Ascending aorta (tissue), 2 donors: ENCODE measurements at regions not wholly inside any gene's neighbourhood (a gene's known extent, or its start where the extent isn't known, plus 50 kb on each side); places are given as distances from the start of the nearest gene placed in this dataset.

Source experiments
- DNase-seq, 2 donors: peaks; one replicate each; pipeline ENCODE4 v3.0.0-alpha.2; 2019; ENCODE audit warnings: low spot score in 2 of 2
- H3K27ac ChIP-seq, 2 donors: fragments of 200-600 bp; sonication (generic); one replicate each; pipeline ENCODE4 v1.5.1; 2016 to 2017; ENCODE audit warnings: mild to moderate bottlenecking in 1 of 2
- H3K27me3 ChIP-seq: fragments of 200-600 bp; sonication (generic); one replicate; pipeline ENCODE4 v1.5.1; 2017
- H3K36me3 ChIP-seq, 2 donors: fragments of 200-600 bp; sonication (generic); one replicate each; pipeline ENCODE4 v1.5.1; 2016
- H3K4me1 ChIP-seq, 2 donors: fragments of 200-600 bp; sonication (generic); one replicate each; pipeline ENCODE4 v1.5.1; 2016 to 2017; ENCODE audit warnings: mild to moderate bottlenecking in 1 of 2
- H3K4me3 ChIP-seq, 2 donors: fragments of 200-600 bp; sonication (generic); one replicate each; pipeline ENCODE4 v1.5.1; 2016 to 2017; ENCODE audit warnings: mild to moderate bottlenecking in 1 of 2
- H3K9me3 ChIP-seq, 2 donors: fragments of 200-600 bp; sonication (generic); one replicate each; pipeline ENCODE4 v1.5.1; 2016
- intact Hi-C: fragments of 100-400 bp; cut with DNase I; formaldehyde crosslinking; loops from one replicate; pipeline ENCODE4 v1.15.1; 2023
- TF ChIP-seq, protein P1 (sequence below), 3 experiments: fragments of 200-600 bp in 2 of 3; fragments of 450-650 bp in 1 of 3; sonication (generic) in 2 of 3; IDR thresholded peaks; one replicate each; pipeline ENCODE4 v1.5.1; 2016 to 2019; ENCODE audit warnings: antibody characterized with exemption in 3 of 3, mild to moderate bottlenecking in 1 of 3, moderate library complexity in 1 of 3

DNA sequence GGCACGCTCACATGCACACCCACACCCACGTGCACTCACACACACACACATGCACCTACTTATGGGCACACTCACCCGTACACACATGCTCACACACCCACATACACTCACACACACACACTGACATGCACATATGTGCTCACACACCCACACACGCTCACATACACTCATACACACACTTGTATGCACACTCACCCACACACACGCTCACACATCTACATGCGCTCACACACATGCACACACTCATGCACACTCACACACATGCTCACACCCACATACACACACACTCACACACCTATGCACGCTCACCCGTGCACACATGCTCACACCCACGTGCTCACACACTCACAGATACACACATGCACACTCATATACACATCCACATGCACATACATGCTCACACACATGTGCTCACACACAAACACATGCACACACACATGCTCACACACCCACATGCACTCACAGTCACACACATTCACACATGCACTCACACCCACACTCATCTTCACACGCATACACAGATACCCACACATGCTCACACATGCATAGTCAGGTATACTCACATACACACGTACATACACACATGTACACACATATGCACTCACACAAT lies 138.3 kb downstream of the OLFM1 start:
- intact Hi-C loops = no loop called here
- Histone ChIP-seq H3K27ac (no peak overlapping the region), H3K9me3 (no peaks in the 10 kb centered on the region), H3K27me3 (no peaks in the 10 kb centered on the region), H3K4me1 (no peaks in the 10 kb centered on the region), H3K36me3 (no peaks in the 10 kb centered on the region), H3K4me3 (no peak overlapping the region)
- TF ChIP-seq, protein P1, sequence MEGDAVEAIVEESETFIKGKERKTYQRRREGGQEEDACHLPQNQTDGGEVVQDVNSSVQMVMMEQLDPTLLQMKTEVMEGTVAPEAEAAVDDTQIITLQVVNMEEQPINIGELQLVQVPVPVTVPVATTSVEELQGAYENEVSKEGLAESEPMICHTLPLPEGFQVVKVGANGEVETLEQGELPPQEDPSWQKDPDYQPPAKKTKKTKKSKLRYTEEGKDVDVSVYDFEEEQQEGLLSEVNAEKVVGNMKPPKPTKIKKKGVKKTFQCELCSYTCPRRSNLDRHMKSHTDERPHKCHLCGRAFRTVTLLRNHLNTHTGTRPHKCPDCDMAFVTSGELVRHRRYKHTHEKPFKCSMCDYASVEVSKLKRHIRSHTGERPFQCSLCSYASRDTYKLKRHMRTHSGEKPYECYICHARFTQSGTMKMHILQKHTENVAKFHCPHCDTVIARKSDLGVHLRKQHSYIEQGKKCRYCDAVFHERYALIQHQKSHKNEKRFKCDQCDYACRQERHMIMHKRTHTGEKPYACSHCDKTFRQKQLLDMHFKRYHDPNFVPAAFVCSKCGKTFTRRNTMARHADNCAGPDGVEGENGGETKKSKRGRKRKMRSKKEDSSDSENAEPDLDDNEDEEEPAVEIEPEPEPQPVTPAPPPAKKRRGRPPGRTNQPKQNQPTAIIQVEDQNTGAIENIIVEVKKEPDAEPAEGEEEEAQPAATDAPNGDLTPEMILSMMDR (IDR thresholded peaks at IDR 0.05) = no peak
- no peak for DNase-seq

DNA sequence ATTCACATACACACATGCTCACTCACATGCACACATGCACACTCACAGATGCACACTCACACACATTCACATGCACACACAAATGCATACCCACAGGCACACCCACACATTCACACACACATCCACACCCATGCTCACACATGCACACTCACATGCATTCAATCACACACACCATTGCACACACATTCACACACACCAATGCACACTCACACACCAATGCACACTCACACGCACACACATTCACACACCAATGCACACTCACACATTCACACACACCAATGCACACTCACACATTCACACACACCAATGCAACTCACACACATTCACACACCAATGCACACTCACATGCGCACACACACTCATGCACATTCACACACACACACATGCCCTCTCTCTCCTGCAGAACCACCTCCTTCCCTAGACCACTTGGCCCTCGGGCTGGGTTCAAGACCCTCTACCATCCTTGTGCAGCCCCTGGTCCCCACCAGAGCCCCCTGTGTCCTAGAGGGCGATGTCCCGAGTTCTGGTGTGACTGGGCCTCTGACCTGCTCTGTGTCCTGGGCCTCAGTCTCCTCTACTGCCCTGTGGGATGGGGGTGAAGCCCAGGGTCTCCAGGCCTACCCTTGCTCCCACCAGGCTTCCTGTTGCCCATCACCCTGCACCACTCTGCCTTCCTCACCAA lies 139.0 kb downstream of the OLFM1 start:
- intact Hi-C loops = no loop called here
- no peaks in the 10 kb centered on the region for H3K27me3 ChIP-seq
- DNase-seq = no peak

DNA sequence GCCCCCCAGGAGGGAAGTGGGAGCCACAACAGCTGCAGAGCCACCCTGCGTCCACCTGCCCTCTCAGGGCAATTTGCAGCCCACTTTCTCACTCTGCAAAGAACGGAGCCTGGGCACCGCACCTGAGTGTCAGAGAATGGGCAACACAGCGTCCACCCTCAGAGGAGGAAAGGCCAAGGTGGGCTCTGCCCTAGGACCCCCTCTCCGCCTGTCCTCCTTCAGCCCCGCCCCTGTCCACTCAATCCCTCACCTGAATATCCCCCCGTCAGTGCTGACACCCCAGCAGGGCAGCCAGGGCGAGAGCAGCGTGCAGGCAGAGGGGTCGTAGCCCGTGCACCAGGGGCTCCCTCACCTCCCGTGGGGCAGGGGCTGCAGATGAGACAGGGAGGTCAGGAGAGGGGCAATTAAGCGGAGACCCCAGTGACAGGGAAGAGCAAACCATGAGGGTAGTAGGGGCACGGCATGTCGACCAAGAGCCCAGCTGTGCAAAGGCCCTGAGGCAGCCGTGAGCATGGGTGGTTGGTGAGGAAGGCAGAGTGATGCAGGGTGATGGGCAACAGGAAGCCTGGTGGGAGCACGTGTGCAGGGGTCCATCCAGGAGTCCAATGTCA lies 140.3 kb downstream of the OLFM1 start:
- Histone ChIP-seq H3K4me1 (no peaks in the 10 kb centered on the region), H3K27ac (no peak overlapping the region), H3K4me3 (no peak overlapping the region), H3K27me3 (no peaks in the 10 kb centered on the region), H3K9me3 (no peaks in the 10 kb centered on the region), H3K36me3 (no peaks in the 10 kb centered on the region)
- no peak for DNase-seq
- TF ChIP-seq, protein P1 (IDR thresholded peaks at IDR 0.05) = no peak
- intact Hi-C loops = no loop called here

More for the DNA sequence above, 139.0 kb downstream of the OLFM1 start:
- TF ChIP-seq, protein P1 (IDR thresholded peaks at IDR 0.05) = no peak
- H3K27ac ChIP-seq = no peak overlapping the region
- no peak overlapping the region for H3K4me3 ChIP-seq
- H3K4me1 ChIP-seq = no peaks in the 10 kb centered on the region
- H3K36me3 ChIP-seq = no peaks in the 10 kb centered on the region
- H3K9me3 ChIP-seq = no peaks in the 10 kb centered on the region

DNA sequence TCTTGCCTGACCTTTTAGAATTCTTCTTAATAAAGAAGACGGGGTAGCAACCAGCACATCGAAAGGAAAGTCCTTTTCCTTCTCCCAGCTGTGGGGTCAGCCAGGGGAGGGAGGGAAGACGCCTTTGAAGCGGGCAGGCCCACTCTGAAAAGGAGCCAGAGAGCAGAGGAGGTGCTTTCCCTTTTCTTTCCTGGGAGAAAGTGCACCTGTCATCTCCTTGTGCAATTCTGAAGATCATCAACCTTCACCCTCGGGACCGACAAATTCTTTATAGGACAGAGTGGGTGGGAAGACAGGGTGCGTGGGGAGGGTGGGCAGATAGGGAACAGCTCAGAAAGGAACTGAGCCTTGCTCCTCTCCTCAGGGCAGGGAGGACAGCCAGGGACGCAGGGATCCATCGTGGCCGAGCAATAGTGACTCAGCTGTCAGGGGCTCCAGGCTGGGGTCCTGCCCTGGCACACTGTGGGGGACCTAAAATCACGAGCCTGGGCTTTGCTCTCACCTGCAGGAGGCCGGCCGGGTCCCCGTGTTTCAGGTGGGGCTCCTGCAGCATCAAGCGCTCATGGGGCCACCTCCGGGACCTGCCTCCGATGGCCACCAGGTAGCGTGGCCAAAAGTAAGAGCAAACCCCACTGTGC lies 141.0 kb downstream of the OLFM1 start:
- no peaks in the 10 kb centered on the region for H3K27me3 ChIP-seq
- TF ChIP-seq, protein P1 (IDR thresholded peaks at IDR 0.05) = no peak
- intact Hi-C loops = no loop called here
- no peak overlapping the region for H3K4me3 ChIP-seq
- DNase-seq = no peak
- H3K36me3 ChIP-seq = no peaks in the 10 kb centered on the region
- H3K27ac ChIP-seq = no peak overlapping the region
- H3K9me3 ChIP-seq = no peaks in the 10 kb centered on the region
- no peaks in the 10 kb centered on the region for H3K4me1 ChIP-seq

DNA sequence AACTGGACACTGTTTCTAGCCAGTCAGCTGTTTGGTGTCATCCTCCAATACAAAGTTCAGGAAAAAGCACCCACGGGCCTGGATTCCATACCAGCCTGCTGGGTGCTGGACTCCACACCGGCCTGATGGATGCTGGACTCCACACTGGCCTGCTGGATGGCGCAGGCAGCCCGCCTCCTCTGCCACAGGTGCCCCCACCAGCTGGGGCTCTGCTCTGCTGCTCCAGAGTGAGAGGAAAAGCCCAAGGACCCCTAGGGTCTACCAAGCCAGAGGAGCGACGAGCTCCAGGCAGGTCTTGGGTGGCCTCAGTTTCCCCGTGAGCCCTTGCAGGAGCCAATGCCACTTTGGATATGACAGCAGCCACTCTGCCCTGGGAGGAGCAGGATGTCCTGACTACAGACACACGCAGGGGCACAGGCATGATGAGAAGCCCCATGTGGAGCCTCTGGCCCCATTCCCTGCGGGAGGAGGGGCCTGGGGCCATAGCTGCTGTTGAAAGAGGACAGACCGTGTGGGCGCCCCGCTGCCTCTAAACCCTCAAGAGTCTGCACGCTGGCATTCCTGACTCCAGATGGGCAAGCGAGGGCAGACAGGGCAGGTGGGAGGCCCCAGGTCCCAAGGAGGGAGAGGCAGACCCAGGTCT lies 141.6 kb downstream of the OLFM1 start:
- Histone ChIP-seq H3K4me1 (no peaks in the 10 kb centered on the region), H3K36me3 (no peaks in the 10 kb centered on the region), H3K4me3 (no peak overlapping the region), H3K9me3 (no peaks in the 10 kb centered on the region), H3K27ac (no peak overlapping the region), H3K27me3 (no peaks in the 10 kb centered on the region)
- TF ChIP-seq, protein P1 (IDR thresholded peaks at IDR 0.05) = no peak
- DNase-seq = no peak
- intact Hi-C loops = no loop called here
